ENCODE measurements at regions not wholly inside any gene's neighbourhood (a gene's known extent, or its start where the extent isn't known, plus 50 kb on each side); places are given as distances from the start of the nearest gene placed in this dataset.
A peak's percentile ranks its signal among the peaks of the same experiment; 100 is the strongest.

GRCh38 chr1:217373761-217374701 lies 256.9 kb downstream of the GPATCH2 start:
- in situ Hi-C loops (cut with MboI; ENCODE audit: low pct_unique_long_range_greater_than_20kb in 2 of 9, low sequenced_read_pairs in 9 of 9, unreplicated experiment in 9 of 9) = no loop called here
- Histone ChIP-seq H3K27ac (no peak overlapping the region), H3K4me3 (no peak overlapping the region), H3K4me1 (replicated peaks in 1 of 2) (no peaks in the 10 kb centered on the region)
- WGBS, 10 experiments = 39 to 100% (median 79%) methylated on average over 1 to 11 of the region's 11 CpGs
- peak in 2 of 8 experiments; percentile 49 to 65 for ATAC-seq (replicated peaks in 6 of 8)

GRCh38 chr1:217372049-217372970 lies 258.6 kb downstream of the GPATCH2 start:
- 0 to 90% (median 73%) methylated on average over 1 to 6 of the region's 7 CpGs; no CpG with 5 or more reads in 3 of the 10 experiments for WGBS, 10 experiments
- H3K4me1 ChIP-seq (replicated peaks in 1 of 2) = no peaks in the 10 kb centered on the region
- H3K4me3 ChIP-seq = no peak overlapping the region
- ATAC-seq (replicated peaks in 6 of 8) = peak in 1 of 8 experiments; percentile 59
- no peak overlapping the region for H3K27ac ChIP-seq
- in situ Hi-C loops (cut with MboI; ENCODE audit: low pct_unique_long_range_greater_than_20kb in 2 of 9, low sequenced_read_pairs in 9 of 9, unreplicated experiment in 9 of 9) = no loop called here

GRCh38 chr1:217370757-217371156 lies 260.1 kb downstream of the GPATCH2 start:
- H3K4me3 ChIP-seq = no peak overlapping the region
- H3K4me1 ChIP-seq (replicated peaks in 1 of 2) = no peaks in the 10 kb centered on the region
- WGBS, 10 experiments = 67 to 96% (median 89%) methylated on average over 3 to 10 of the region's 10 CpGs; no CpG with 5 or more reads in 1 of the 10 experiments
- in situ Hi-C loops (cut with MboI; ENCODE audit: low pct_unique_long_range_greater_than_20kb in 2 of 9, low sequenced_read_pairs in 9 of 9, unreplicated experiment in 9 of 9) = no loop called here
- no peak overlapping the region for H3K27ac ChIP-seq
- no peak for ATAC-seq (replicated peaks in 6 of 8)

GRCh38 chr1:217369996-217370551 lies 260.8 kb downstream of the GPATCH2 start:
- no peak overlapping the region for H3K27ac ChIP-seq
- in situ Hi-C loops (cut with MboI; ENCODE audit: low pct_unique_long_range_greater_than_20kb in 2 of 9, low sequenced_read_pairs in 9 of 9, unreplicated experiment in 9 of 9) = no loop called here
- no peak overlapping the region for H3K4me3 ChIP-seq
- no peaks in the 10 kb centered on the region for H3K4me1 ChIP-seq (replicated peaks in 1 of 2)
- ATAC-seq (replicated peaks in 6 of 8) = no peak
- WGBS, 10 experiments = 41 to 93% (median 79%) methylated on average over 1 to 9 of the region's 9 CpGs

- in situ Hi-C loops (cut with MboI; ENCODE audit: low pct_unique_long_range_greater_than_20kb in 2 of 9, low sequenced_read_pairs in 9 of 9, unreplicated experiment in 9 of 9) = no loop called here
- Histone ChIP-seq H3K27ac (no peak overlapping the region), H3K4me1 (replicated peaks in 1 of 2) (no peaks in the 10 kb centered on the region), H3K4me3 (no peak overlapping the region)
- no peak for ATAC-seq (replicated peaks in 6 of 8)
- WGBS, 10 experiments = 4 to 55% (median 43%) methylated on average over 4 to 8 of the region's 8 CpGs
These were observed 261.5 kb downstream of the GPATCH2 start for GRCh38 chr1:217369271-217369981.

- Histone ChIP-seq H3K27ac (no peak overlapping the region), H3K4me3 (no peak overlapping the region), H3K4me1 (replicated peaks in 1 of 2) (no peaks in the 10 kb centered on the region)
- 0 to 100% (median 70%) methylated on average over 1 to 3 of the region's 3 CpGs; no CpG with 5 or more reads in 2 of the 10 experiments for WGBS, 10 experiments
- ATAC-seq (replicated peaks in 6 of 8) = no peak
- in situ Hi-C loops (cut with MboI; ENCODE audit: low pct_unique_long_range_greater_than_20kb in 2 of 9, low sequenced_read_pairs in 9 of 9, unreplicated experiment in 9 of 9) = no loop called here
These were observed 266.7 kb downstream of the GPATCH2 start for GRCh38 chr1:217364220-217364619.

GRCh38 chr1:217363319-217363718 lies 267.6 kb downstream of the GPATCH2 start:
- no peak overlapping the region for H3K4me3 ChIP-seq
- WGBS, 10 experiments = 0 to 100% (median 70%) methylated on average over 1 to 4 of the region's 4 CpGs; no CpG with 5 or more reads in 3 of the 10 experiments
- H3K27ac ChIP-seq = no peak overlapping the region
- no peaks in the 10 kb centered on the region for H3K4me1 ChIP-seq (replicated peaks in 1 of 2)
- ATAC-seq (replicated peaks in 6 of 8) = no peak
- in situ Hi-C loops (cut with MboI; ENCODE audit: low pct_unique_long_range_greater_than_20kb in 2 of 9, low sequenced_read_pairs in 9 of 9, unreplicated experiment in 9 of 9) = no loop called here

- in situ Hi-C loops (cut with MboI; ENCODE audit: low pct_unique_long_range_greater_than_20kb in 2 of 9, low sequenced_read_pairs in 9 of 9, unreplicated experiment in 9 of 9) = no loop called here
- no peak for ATAC-seq (replicated peaks in 6 of 8)
- H3K27ac ChIP-seq = no peak overlapping the region
- no peak overlapping the region for H3K4me3 ChIP-seq
- WGBS, 10 experiments = 11 to 100% (median 87%) methylated on average over 1 to 4 of the region's 4 CpGs
- peaks cover 0 to 7% of the 10 kb centered on the region in 2 donors for H3K4me1 ChIP-seq (replicated peaks in 1 of 2)
These were observed 270.4 kb downstream of the GPATCH2 start for GRCh38 chr1:217360510-217360909.

- H3K4me3 ChIP-seq = no peak overlapping the region
- WGBS, 10 experiments = 29 to 80% (median 45%) methylated on average over 1 to 3 of the region's 3 CpGs; no CpG with 5 or more reads in 4 of the 10 experiments
- in situ Hi-C loops (cut with MboI; ENCODE audit: low pct_unique_long_range_greater_than_20kb in 2 of 9, low sequenced_read_pairs in 9 of 9, unreplicated experiment in 9 of 9) = no loop called here
- H3K27ac ChIP-seq = no peak overlapping the region
- no peak for ATAC-seq (replicated peaks in 6 of 8)
- H3K4me1 ChIP-seq (replicated peaks in 1 of 2) = peaks cover 0 to 11% of the 10 kb centered on the region in 2 donors
These were observed 276.0 kb downstream of the GPATCH2 start for GRCh38 chr1:217354895-217355294.

GRCh38 chr1:217348960-217349664 lies 281.8 kb downstream of the GPATCH2 start:
- in situ Hi-C loops (cut with MboI; ENCODE audit: low pct_unique_long_range_greater_than_20kb in 2 of 9, low sequenced_read_pairs in 9 of 9, unreplicated experiment in 9 of 9) = no loop called here
- WGBS, 10 experiments = 22 to 88% (median 64%) methylated on average over 3 to 7 of the region's 7 CpGs
- H3K4me3 ChIP-seq = no peak overlapping the region
- H3K4me1 ChIP-seq (replicated peaks in 1 of 2) = peaks cover 5 to 9% of the 10 kb centered on the region in 2 donors
- ATAC-seq (replicated peaks in 6 of 8) = no peak
- no peak overlapping the region for H3K27ac ChIP-seq

- Histone ChIP-seq H3K4me3 (no peak overlapping the region), H3K27ac (no peak overlapping the region), H3K4me1 (replicated peaks in 1 of 2) (peaks cover 7 to 8% of the 10 kb centered on the region in 2 donors)
- no peak for ATAC-seq (replicated peaks in 6 of 8)
- in situ Hi-C loops (cut with MboI; ENCODE audit: low pct_unique_long_range_greater_than_20kb in 2 of 9, low sequenced_read_pairs in 9 of 9, unreplicated experiment in 9 of 9) = no loop called here
- 86 to 100% (median 96%) methylated on average over 1 of the region's 1 CpG; no CpG with 5 or more reads in 4 of the 10 experiments for WGBS, 10 experiments
These were observed 286.2 kb downstream of the GPATCH2 start for GRCh38 chr1:217344712-217345111.

GRCh38 chr1:217343907-217344306 lies 287.0 kb downstream of the GPATCH2 start:
- Histone ChIP-seq H3K27ac (no peak overlapping the region), H3K4me3 (no peak overlapping the region), H3K4me1 (replicated peaks in 1 of 2) (peaks cover 7 to 8% of the 10 kb centered on the region in 2 donors)
- in situ Hi-C loops (cut with MboI; ENCODE audit: low pct_unique_long_range_greater_than_20kb in 2 of 9, low sequenced_read_pairs in 9 of 9, unreplicated experiment in 9 of 9) = no loop called here
- ATAC-seq (replicated peaks in 6 of 8) = peak in 3 of 8 experiments; percentile 44 to 86 (median 84)
- WGBS, 10 experiments = 0 to 50% (median 18%) methylated on average over 1 to 7 of the region's 8 CpGs; no CpG with 5 or more reads in 4 of the 10 experiments
